Trophoblast cell (in vitro differentiated cells and primary cell): ENCODE measurements at regions not wholly inside any gene's neighbourhood (a gene's known extent, or its start where the extent isn't known, plus 50 kb on each side); places are given as distances from the start of the nearest gene placed in this dataset.

Experiments used
- DNase-seq, 2 donors: peaks; one replicate each; pipeline ENCODE4 v3.0.0-alpha.2; 2016
- H2AFZ ChIP-seq: 2 replicates; pipeline ENCODE4 v1.6.1; 2013; ENCODE audit warnings: low read length, moderate library complexity, mild to moderate bottlenecking; ENCODE audit not compliant: insufficient read depth, poor library complexity
- H2AK5ac ChIP-seq: 2 replicates; pipeline ENCODE4 v1.6.1; 2013; ENCODE audit warnings: mild to moderate bottlenecking, low read length
- H2BK120ac ChIP-seq: 2 replicates; pipeline ENCODE4 v1.6.1; 2013; ENCODE audit warnings: low read length, mild to moderate bottlenecking, moderate library complexity; ENCODE audit not compliant: insufficient read depth, poor library complexity
- H2BK12ac ChIP-seq: 2 replicates; pipeline ENCODE4 v1.6.1; 2013; ENCODE audit warnings: mild to moderate bottlenecking, low read length, moderate library complexity
- H2BK5ac ChIP-seq: 2 replicates; pipeline ENCODE4 v1.6.1; 2013; ENCODE audit warnings: low read length, low read depth, moderate library complexity, mild to moderate bottlenecking; ENCODE audit not compliant: poor library complexity
- H3K14ac ChIP-seq: 2 replicates; pipeline ENCODE4 v1.6.1; 2013; ENCODE audit warnings: mild to moderate bottlenecking, low read length
- H3K18ac ChIP-seq: 2 replicates; pipeline ENCODE4 v1.6.1; 2013; ENCODE audit warnings: mild to moderate bottlenecking, low read length
- H3K23ac ChIP-seq: 2 replicates; pipeline ENCODE4 v1.6.1; 2013; ENCODE audit warnings: low read length
- H3K27ac ChIP-seq: 2 replicates; pipeline ENCODE4 v1.5.1; 2013; ENCODE audit warnings: low read depth, mild to moderate bottlenecking, inconsistent platforms, low read length, moderate library complexity
- H3K27me3 ChIP-seq: 2 replicates; pipeline ENCODE4 v1.6.1; 2013; ENCODE audit warnings: inconsistent platforms, mild to moderate bottlenecking, low read length, moderate library complexity; ENCODE audit not compliant: insufficient read depth
- H3K36me3 ChIP-seq, 2 experiments: 1 replicate in 1 of 2; 2 replicates in 1 of 2; pipeline ENCODE4 v1.6.1; 2013; ENCODE audit warnings: low read length in 2 of 2, mild to moderate bottlenecking in 2 of 2, moderate library complexity in 1 of 2; ENCODE audit not compliant: insufficient read depth in 2 of 2, control insufficient read depth in 1 of 2
- H3K4ac ChIP-seq: 2 replicates; pipeline ENCODE4 v1.6.1; 2013; ENCODE audit warnings: low read depth, mild to moderate bottlenecking, low read length, moderate library complexity
- H3K4me1 ChIP-seq, 2 experiments: 1 replicate in 1 of 2; 2 replicates in 1 of 2; pipeline ENCODE4 v1.6.1; 2013; ENCODE audit warnings: low read length in 2 of 2, mild to moderate bottlenecking in 2 of 2, moderate library complexity in 1 of 2; ENCODE audit not compliant: insufficient read depth in 2 of 2, control insufficient read depth in 1 of 2
- H3K4me2 ChIP-seq: 2 replicates; pipeline ENCODE4 v1.6.1; 2013; ENCODE audit warnings: inconsistent platforms, mild to moderate bottlenecking, low read length, moderate library complexity
- H3K4me3 ChIP-seq: 2 replicates; pipeline ENCODE4 v1.5.1; 2013; ENCODE audit warnings: mild to moderate bottlenecking, low read depth, low read length, inconsistent platforms
- H3K79me1 ChIP-seq: one replicate; pipeline ENCODE4 v1.6.1; 2013; ENCODE audit warnings: low read length
- H3K79me2 ChIP-seq: 2 replicates; pipeline ENCODE4 v1.6.1; 2013; ENCODE audit warnings: low read length, mild to moderate bottlenecking; ENCODE audit not compliant: control insufficient read depth, insufficient read depth, poor library complexity
- H3K9ac ChIP-seq: 2 replicates; pipeline ENCODE4 v1.6.1; 2013; ENCODE audit warnings: mild to moderate bottlenecking, low read length
- H3K9me3 ChIP-seq: 2 replicates; pipeline ENCODE4 v1.6.1; 2013; ENCODE audit warnings: low read depth, mild to moderate bottlenecking, control low read depth, inconsistent platforms, low read length; ENCODE audit not compliant: insufficient read depth
- H4K12ac ChIP-seq: 2 replicates; pipeline ENCODE4 v1.6.1; 2013; ENCODE audit warnings: low read depth, mild to moderate bottlenecking, low read length, moderate library complexity
- H4K8ac ChIP-seq: 2 replicates; pipeline ENCODE4 v1.6.1; 2013; ENCODE audit warnings: low read depth, mild to moderate bottlenecking, low read length, moderate library complexity
- H4K91ac ChIP-seq: one replicate; pipeline ENCODE4 v1.6.1; 2013; ENCODE audit warnings: low read depth, mild to moderate bottlenecking, low read length, moderate library complexity
- WGBS: extraction: QIAGEN DNeasy Blood & Tissue Kit; methylation state at CpG from one replicate; pipeline ENCODE4 v1.1.7; 2013; ENCODE audit warnings: missing lambda C conversion rate; ENCODE audit not compliant: insufficient read length, insufficient coverage; ENCODE audit errors: extremely low coverage; 5-methylcytosine and 5-hydroxymethylcytosine counted together

DNA sequence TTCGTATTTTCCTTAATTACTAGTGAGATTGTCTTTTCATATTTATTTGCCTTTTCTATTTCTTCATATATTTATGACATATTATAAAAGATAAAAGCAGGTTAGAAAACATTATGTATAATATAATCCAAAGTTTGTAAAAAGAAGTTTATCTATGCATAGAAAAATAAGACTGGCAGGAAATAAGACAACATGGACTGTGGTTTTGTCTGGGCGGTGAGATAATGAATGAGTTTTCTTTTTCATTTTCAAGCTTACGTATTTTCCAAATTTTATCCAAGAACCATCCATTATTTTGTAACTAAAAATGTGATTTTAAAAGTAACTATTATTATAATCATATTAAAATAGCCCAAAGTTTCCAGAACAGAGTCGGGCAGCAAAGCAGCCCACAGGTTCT is 109.8 kb upstream of the MVB12B start:
- no peak overlapping the region for H3K4ac ChIP-seq
- WGBS: no CpG with 5 or more reads among the region's 4 CpGs
- H4K91ac ChIP-seq: no peak overlapping the region
- H3K14ac ChIP-seq: no peak overlapping the region
- no peaks in the 10 kb centered on the region for H3K4me1 ChIP-seq
- H3K18ac ChIP-seq: no peak overlapping the region
- no peaks in the 10 kb centered on the region for H3K79me2 ChIP-seq
- H3K9me3 ChIP-seq: peaks cover 3% of the 10 kb centered on the region
- no peak overlapping the region for H2BK120ac ChIP-seq
- H2AFZ ChIP-seq: no peak overlapping the region
- H3K27me3 ChIP-seq: no peaks in the 10 kb centered on the region
- no peak overlapping the region for H4K12ac ChIP-seq
- DNase-seq: no peak
- H3K23ac ChIP-seq: no peak overlapping the region
- H2BK12ac ChIP-seq: no peak overlapping the region
- H3K36me3 ChIP-seq: no peaks in the 10 kb centered on the region
- H3K4me2 ChIP-seq: no peak overlapping the region
- no peak overlapping the region for H3K4me3 ChIP-seq
- H3K79me1 ChIP-seq: no peaks in the 10 kb centered on the region
- no peak overlapping the region for H4K8ac ChIP-seq
- no peak overlapping the region for H2AK5ac ChIP-seq
- H3K27ac ChIP-seq: no peak overlapping the region
- H3K9ac ChIP-seq: no peak overlapping the region
- H2BK5ac ChIP-seq: no peak overlapping the region

DNA sequence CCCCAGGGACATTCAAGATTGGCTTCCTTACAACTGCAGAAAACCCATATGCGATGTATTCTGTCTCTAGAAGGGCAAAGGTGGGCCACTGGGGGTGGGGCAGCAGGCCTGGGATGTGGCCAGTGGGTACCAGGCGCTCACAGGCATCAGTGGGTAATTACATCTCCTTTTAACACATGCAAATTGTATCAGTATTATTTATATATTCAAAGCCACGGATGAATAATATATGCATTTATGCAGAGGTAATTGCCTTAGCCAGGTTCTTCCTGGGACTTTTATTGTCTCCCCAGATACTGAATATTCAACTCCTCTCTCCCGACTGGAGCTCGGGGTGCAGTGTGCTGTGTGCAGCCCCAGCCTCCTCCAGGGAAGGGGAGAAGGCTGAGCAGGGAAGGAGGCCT is 109.4 kb upstream of the MVB12B start:
- no peak overlapping the region for H4K12ac ChIP-seq
- H4K8ac ChIP-seq: no peak overlapping the region
- no peak overlapping the region for H4K91ac ChIP-seq
- H3K27ac ChIP-seq: no peak overlapping the region
- DNase-seq: no peak
- H3K79me2 ChIP-seq: no peaks in the 10 kb centered on the region
- no peaks in the 10 kb centered on the region for H3K4me1 ChIP-seq
- H3K4me3 ChIP-seq: no peak overlapping the region
- H3K27me3 ChIP-seq: no peaks in the 10 kb centered on the region
- H3K36me3 ChIP-seq: no peaks in the 10 kb centered on the region
- H3K9me3 ChIP-seq: peaks cover 3% of the 10 kb centered on the region
- H3K18ac ChIP-seq: no peak overlapping the region
- H2AFZ ChIP-seq: no peak overlapping the region
- H3K14ac ChIP-seq: no peak overlapping the region
- WGBS: no CpG with 5 or more reads among the region's 5 CpGs
- H3K23ac ChIP-seq: no peak overlapping the region
- no peak overlapping the region for H2AK5ac ChIP-seq
- no peaks in the 10 kb centered on the region for H3K79me1 ChIP-seq
- no peak overlapping the region for H3K4me2 ChIP-seq
- H3K4ac ChIP-seq: no peak overlapping the region
- no peak overlapping the region for H3K9ac ChIP-seq
- no peak overlapping the region for H2BK12ac ChIP-seq
- no peak overlapping the region for H2BK120ac ChIP-seq
- H2BK5ac ChIP-seq: no peak overlapping the region

DNA sequence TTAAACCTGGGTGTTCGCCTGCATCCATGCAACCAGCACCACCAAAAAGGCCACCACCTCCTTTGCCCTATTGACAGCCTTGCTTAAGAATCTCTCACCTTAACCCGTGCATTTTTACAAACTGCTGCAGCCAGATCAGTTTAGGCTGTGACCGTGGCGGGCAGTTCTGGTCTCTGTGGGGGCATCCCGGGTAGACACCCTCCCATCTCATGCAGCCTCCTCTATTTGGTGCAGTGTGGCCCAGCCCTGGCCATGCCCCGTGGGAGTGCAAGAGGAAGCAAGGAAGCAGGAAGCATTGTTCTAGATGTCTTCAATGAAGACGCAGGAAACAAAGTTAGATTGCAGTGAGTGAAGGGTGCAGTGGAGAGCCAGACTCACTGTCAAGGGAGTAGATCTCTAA is 108.8 kb upstream of the MVB12B start:
- Histone ChIP-seq H4K8ac (no peak overlapping the region), H3K36me3 (no peaks in the 10 kb centered on the region), H3K4me3 (no peak overlapping the region), H2BK5ac (no peak overlapping the region), H3K4me1 (no peaks in the 10 kb centered on the region), H3K4ac (no peak overlapping the region), H3K14ac (no peak overlapping the region), H3K27ac (no peak overlapping the region), H3K9me3 (peaks cover 5% of the 10 kb centered on the region), H3K23ac (no peak overlapping the region), H2BK120ac (no peak overlapping the region), H2AFZ (no peak overlapping the region), H3K18ac (no peak overlapping the region), H2AK5ac (no peak overlapping the region), H2BK12ac (no peak overlapping the region), H4K12ac (no peak overlapping the region), H3K27me3 (no peaks in the 10 kb centered on the region), H3K79me1 (no peaks in the 10 kb centered on the region), H3K79me2 (no peaks in the 10 kb centered on the region), H3K4me2 (no peak overlapping the region), H3K9ac (no peak overlapping the region), H4K91ac (no peak overlapping the region)
- DNase-seq: no peak
- no CpG with 5 or more reads among the region's 7 CpGs for WGBS

DNA sequence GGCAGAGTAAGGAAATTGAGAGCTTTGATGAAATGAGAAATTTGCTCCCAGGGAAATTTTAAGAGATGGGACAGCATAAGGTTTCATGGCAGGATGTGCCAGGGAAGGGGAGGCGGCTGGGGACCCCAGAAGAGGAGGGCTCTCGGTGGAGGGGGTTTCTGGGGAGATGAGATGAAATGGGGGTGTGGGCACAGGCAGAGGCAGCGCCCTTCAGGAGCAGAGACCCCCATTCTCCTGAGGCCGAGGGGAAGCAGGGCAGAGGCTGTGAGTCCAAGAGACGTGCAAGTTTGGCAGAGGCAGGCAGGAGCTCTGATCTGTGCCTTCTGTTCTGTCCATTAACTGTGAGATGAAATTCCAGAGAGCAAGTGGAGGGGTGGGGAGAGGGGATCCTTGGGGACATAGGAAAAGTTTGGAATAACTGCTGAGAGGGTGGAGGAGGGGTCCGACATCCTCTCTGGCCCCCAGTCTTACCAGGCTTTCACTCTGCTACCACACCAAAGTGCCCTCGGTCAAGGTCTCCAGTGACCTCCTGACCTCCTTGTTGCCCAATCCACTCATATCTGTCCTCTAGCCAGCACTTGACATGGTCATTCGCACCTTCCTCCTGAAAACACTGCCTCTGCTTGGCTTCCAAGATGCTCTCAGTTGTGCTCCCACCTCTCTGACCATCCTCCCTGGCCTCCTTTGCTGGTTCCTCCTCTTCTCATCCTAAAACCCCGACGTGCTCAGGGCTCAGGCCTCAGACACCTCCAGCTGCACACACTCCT is 108.1 kb upstream of the MVB12B start:
- Histone ChIP-seq H3K9ac (no peak overlapping the region), H3K18ac (no peak overlapping the region), H3K27ac (no peak overlapping the region), H2AFZ (no peak overlapping the region), H3K14ac (no peak overlapping the region), H3K23ac (no peak overlapping the region), H3K79me2 (no peaks in the 10 kb centered on the region), H3K4ac (no peak overlapping the region), H3K4me2 (no peak overlapping the region), H3K79me1 (no peaks in the 10 kb centered on the region), H3K36me3 (no peaks in the 10 kb centered on the region), H3K27me3 (no peaks in the 10 kb centered on the region), H3K4me1 (no peaks in the 10 kb centered on the region), H2BK12ac (no peak overlapping the region), H3K9me3 (peaks cover 2% of the 10 kb centered on the region), H4K12ac (no peak overlapping the region), H4K8ac (no peak overlapping the region), H2BK5ac (no peak overlapping the region), H2AK5ac (no peak overlapping the region), H3K4me3 (no peak overlapping the region), H4K91ac (no peak overlapping the region), H2BK120ac (no peak overlapping the region)
- no CpG with 5 or more reads among the region's 10 CpGs for WGBS
- DNase-seq: no peak
